Hematopoietic multipotent progenitor cell treated with erythropoietin and hydrocortisone succinate and interleukin-3 and kit ligand, for 15 days (in vitro differentiated cells): ENCODE measurements at regions not wholly inside any gene's neighbourhood (a gene's known extent, or its start where the extent isn't known, plus 50 kb on each side); places are given as distances from the start of the nearest gene placed in this dataset.
A peak's percentile ranks its signal among the peaks of the same experiment; 100 is the strongest.
"Not testable (repeated sequence)": the region's sequence is repeated elsewhere in the genome, so short reads cannot be mapped to it uniquely, and the experiment has no call there.

Source experiments
- DNase-seq: peaks from one replicate; pipeline ENCODE4 v3.0.0-alpha.2; 2015; ENCODE audit warnings: low spot score

DNA sequence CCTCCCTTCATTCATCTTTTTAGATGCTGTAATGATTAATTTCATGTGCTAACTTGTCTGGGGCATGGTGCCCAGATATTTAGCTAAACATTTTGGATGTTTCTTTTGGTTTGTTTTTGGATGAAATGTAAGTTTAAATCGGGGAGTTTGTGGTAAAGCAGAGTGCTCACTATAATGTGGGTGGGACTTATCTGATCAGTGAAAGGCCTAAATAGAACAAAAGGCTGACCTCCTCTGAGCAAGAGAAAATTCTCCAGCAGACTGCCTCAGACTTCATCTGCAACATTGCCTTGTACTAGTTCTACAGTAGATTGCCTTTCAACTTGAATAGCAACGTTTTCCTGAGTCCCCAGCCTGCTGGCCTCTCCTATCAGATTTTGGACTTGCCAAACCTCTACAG lies 183.6 kb downstream of the S1PR1 start:
- DNase-seq, result no peak

DNA sequence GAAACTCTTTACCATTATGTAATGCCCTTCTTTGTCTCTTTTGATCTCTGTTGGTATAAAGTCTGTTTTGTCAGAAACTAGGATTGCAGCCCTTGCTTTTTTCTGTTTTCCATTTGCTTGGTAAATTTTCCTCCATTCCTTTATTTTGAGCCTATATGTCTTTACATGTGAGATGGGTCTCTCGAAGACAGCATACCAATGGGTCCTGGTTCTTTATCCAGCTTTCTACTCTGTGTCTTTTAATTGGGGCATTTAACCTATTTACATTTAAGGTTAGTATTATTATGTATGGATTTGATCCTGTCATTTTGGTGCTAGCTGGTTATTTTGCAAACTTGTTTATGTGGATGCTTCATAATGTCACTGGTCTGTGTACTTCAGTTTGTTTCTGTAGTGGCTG lies 191.3 kb downstream of the S1PR1 start:
- not testable (repeated sequence) for DNase-seq

DNA sequence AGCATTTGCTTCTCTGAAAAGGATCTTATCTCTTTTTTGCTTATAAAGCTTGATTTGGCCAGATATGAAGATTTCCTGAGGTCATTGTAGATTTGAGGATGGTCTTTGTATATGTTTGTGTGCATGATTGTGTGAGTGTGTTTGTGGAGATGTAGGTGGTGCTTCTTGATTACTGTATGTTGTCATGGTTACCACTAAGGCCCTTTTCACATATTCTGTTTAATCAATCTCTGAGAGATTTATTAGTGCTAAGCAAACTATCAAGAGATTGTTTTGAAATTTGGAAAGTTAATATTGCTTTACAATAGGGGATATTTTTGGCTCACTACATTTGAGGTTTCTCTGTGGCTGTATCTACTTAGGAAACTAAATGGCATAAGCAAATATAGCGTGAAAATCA lies 191.7 kb downstream of the S1PR1 start:
- no peak for DNase-seq

DNA sequence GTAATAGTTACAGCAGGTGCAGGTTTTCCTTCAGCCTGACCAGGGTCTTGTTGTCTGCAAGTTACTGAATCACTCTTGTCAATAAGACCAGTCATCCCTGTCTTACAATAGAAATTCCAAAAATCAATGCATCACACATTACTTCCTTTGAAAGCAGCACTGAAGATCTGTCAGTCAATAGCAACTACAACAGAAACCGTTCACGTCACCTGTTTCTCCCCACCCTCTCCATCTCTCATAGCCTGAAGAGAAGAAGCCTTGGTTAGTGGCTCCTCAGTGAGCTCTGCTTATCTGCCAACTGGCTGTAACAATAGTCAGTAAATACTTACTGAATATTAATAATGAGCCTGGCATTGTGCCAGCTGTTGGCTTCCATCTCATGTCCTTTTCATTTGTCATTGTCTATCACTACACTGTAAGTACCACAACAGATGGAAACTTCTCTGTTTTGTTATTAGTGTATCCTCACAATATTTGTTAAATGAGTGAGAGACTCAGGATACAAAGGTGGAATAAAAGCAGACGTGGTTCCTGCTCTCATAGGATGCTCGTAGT lies 195.2 kb downstream of the S1PR1 start:
- DNase-seq, result no peak

DNA sequence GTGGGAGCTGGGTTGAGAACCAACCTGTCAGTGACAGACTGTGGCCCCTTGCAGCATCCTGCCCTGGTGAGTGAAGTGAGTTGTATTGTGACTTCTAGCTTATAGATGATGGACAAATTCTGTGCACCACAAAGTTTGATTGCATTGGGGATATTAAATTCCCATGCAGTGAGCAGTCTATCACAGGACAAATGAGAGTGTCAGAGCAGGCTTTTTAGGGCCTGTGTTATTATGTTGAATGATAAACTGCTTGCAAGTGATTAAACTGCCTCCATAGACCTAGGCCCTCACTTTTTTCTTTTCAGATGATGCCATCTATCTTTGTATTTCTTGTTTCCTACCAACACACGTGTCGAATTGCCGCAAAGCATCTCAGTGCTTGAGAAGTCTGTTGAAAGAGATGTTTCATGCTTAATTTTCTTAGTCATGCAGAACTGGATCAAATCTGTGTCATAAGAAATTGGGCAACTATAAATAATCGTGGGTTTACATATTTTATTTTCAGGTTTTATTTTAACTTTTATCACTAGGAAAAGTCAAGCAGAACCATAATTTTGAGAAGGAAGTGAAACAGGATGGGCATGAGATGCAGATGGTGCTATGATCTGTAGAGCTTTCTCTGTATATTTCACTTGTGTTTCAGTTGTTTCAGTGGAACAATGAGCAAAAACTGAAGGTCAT lies 199.2 kb downstream of the S1PR1 start:
- DNase-seq, result no peak

DNA sequence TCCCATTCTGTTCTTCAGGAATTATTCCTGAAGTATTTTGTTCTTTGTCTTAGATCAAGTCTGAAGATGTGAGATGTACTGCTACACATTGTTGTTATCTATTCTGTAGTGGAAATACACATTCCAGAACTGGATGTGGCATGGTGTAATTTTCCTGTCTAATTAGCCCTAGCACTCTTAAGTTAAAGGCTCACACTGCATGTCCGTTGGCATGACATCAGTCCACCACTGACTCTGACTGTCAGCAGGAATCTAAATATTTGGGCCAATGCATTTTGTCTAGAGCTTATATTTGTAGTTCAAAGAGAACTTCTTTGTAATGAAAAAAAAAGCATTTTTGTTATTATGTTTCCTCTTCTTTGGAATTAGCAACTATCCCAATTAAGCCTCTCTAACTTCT lies 201.0 kb downstream of the S1PR1 start:
- no peak for DNase-seq

DNA sequence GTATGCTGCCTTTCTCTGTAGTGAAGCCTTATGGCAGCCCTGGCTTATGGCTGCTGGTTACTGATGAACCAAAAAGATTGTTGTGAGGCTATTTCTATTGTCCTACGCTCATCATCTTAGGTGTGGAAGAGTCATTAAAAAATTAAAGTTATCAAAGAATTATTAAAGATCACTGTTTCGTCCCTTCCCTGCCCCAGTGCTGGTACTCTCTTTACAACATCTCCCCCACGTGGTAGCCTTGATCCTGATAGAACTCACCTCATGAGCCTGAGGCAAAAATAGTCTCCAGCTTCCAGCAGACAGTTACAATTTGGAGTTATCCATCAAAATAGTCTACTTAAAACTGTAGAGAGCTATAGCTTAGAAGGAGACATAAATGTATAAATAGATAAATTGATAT lies 201.5 kb downstream of the S1PR1 start:
- DNase-seq, result no peak

DNA sequence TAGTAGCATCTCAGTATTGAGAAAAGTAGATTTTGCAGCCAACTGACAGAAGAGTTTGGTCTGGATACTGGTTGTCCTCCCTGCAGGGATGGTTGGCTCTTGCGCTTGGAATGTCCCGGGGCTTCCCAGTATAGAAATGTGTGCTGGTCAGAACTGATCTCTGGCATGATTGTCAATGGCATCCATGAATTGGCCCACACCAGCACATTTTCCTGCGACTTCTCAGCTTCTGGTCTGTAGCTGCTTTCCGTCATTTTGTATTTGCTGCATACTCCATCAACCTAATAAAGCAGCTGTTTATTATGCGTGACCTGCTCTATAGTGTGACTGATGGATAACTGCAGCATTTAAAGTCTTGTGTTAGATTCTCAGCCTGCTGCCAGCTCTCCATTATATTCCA lies 203.7 kb downstream of the S1PR1 start:
- DNase-seq, result no peak

DNA sequence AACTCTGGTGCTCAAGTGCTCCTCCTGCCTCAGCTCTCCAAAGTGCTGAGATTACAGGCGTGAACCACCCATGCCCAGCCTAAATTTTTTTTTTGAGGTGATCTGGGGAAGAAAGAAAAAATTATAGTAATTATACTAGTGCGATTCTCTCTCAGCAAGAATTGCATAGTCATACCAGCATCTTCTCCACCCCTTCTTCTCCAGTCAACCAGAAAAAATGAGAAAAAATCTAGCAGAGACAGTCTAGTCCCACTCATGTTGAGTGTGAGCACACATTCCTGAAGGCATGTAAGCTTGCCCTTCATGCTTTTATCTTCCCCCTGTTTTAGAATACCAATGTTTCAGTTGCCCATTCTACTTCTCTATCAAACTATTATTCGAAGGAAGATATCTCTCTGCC lies 207.6 kb downstream of the S1PR1 start:
- no peak for DNase-seq

DNA sequence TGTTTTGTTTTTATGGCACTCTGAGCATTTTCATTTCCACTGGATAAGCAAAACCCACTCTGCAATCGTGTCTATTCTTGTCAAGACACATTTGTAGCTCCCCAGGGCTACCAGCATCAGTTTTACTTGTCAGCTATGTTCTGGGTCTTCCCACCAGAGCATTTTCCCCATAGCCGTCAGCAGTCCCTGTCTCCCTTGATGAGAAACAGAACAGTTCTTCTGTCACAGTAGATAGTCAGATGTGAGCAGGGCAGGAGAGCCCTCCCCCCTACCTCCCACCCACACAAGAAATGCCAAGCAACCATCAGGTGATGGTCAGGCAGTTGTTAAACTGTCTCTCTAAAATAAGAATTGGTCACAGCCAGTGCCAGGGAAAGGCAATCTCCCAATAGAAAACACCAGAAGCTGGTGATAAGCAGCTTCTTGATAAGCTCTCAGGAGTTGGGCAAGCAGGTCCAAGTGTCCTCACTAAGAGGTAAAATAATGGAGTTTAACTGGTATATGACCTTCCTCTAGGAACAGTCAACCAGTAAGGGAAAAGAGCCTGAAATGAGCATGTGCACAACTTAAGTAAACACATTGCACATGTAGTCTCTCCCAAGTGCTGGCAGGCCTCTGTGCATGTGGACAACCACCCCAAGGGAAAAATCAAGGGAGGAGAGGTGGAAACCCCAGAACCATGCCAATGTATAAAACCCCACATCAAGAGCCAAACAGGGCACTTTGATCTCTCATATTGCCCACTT lies 208.2 kb downstream of the S1PR1 start:
- no peak for DNase-seq

DNA sequence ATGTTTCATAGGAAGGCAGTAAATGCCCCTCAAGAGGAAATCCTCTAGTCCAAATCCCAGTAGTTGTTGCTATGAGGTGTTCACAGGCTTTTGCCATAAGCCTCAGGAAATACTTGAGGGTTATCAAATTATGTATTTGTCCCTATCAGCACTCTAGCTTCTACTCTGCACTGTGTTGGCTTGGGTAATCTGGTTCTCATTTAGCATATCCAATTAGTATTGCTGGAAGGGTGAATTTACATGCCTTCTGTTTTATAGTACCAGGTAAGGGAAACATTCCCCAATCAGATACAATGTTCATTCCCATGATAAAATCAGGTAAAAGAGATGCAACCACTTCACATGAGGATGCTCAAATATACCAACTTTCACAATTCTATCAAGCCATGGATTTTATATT lies 211.2 kb downstream of the S1PR1 start:
- no peak for DNase-seq

DNA sequence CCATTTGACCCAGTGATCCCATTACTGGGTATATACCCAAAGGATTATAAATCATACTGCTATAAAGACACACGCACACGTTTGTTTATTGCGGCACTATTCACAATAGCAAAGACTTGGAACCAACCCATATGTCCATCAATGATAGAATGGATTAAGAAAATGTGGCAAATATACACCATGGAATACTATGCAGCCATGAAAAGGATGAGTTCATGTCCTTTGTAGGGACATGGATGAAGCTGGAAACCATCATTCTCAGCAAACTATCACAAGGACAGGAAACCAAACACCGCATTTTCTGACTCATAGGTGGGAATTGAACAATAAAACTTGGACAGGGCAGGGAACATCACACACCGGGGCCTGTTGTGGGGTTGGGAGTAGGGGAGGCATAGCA lies 213.9 kb downstream of the S1PR1 start:
- DNase-seq, result not testable (repeated sequence)

DNA sequence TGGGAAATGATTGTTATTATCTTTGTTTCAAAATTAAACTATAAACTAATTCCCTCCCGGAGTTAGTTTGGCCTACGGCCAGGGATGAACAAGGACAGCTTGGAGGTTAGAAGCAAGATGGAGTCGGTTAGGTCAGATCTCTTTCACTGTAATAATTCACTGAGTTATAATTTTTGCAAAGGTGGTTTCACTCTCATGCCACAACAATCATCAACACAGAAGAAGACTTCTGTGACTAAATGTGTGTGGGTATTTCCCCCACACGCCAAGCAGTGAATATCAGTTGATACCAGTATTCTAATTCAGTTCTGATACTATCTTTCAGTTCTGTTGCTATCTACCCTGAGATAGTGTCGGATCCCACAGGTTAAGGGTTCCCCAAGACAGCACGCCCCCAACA lies 215.1 kb downstream of the S1PR1 start:
- no peak for DNase-seq

DNA sequence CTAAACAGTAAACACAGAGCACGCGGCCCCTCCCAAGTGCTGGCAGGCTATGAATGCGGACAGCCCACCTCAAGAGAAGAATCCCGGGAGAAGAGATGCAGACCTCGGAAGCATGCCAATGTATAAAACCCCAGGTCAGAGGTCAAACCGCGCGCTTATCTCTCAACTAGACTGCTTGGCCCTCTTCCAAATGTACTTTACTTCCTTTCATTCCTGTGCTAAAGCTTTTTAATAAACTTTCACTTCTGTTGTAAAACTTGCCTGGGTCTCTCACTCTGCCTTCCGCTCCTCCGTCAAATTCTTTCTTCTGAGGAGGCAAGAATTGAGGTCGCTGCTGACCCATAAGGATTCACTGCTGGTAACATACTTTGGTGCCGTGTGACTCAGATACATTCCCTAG lies 216.0 kb downstream of the S1PR1 start:
- no peak for DNase-seq

DNA sequence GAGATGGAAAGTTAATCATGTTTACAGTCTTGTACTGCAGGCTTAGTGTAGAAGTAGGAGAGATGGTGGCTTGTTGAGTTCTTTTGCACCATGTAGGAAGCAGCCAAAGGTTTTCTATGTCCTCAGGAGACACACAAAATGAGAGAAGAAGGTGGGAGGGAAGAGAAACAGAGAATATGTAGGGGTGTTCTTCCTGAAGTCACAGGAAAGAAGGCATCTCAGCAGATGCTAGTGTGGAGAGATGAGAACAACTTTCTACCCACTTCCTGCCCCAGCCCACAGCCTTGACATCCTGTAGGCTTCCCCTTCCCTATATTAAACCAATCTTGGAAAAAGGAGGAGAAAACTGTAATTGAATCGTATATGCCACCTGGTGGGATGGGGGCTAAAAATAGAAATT lies 217.0 kb downstream of the S1PR1 start:
- DNase-seq, result no peak

DNA sequence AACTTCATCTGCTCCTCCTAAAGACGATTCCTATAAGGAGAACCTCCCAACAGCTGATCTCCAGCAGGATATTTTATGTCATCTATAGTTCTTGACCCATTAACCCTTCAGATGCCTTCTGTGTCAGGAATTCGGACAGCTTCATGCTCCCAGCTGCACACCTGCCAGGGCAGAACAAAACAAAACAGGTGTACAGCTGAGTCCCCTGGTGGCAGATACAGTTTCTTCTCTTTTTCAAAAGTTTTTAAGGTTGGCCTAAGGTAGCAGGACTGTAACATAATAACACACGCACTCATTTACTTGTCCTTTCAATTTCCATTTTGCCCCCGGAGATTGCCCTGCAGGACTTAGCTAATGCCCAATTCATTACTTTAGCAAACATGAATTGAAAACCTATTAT lies 218.3 kb downstream of the S1PR1 start:
- DNase-seq, result no peak

DNA sequence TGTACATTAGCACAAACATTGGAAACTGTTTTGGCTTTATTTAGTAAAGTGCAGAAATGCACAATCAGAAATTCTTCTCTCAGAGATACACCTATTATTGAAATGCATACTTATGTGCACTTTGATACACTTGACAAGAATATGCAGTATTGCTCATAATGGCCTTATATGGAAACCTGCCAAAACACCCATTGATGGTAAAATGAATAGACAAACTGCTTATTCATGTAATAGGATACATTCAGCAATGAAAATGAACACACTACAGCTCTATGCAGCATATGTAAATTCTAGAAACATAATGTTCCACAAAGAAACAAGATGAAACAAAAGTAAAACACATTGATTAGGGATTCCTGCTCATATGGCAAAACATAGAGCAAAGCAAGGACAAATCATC lies 223.9 kb downstream of the S1PR1 start:
- DNase-seq, result no peak

DNA sequence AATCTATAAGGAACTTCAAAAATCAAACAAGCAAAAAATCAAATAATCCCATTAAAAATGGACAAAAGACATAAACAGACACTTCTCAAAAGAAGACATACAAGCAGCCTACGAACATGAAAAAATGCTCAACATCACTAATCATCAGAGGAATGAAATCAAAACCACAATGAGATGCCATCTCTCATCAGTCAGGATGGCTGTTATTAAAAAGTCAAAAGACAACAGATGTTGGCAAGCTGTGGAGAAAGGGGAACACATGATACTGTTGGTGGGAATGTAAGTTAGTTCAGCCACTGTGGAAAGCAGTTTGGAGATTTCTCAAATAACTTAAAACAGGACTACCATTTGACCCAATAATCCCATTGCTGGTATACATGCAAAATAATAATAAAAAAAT lies 226.4 kb downstream of the S1PR1 start:
- no peak for DNase-seq

DNA sequence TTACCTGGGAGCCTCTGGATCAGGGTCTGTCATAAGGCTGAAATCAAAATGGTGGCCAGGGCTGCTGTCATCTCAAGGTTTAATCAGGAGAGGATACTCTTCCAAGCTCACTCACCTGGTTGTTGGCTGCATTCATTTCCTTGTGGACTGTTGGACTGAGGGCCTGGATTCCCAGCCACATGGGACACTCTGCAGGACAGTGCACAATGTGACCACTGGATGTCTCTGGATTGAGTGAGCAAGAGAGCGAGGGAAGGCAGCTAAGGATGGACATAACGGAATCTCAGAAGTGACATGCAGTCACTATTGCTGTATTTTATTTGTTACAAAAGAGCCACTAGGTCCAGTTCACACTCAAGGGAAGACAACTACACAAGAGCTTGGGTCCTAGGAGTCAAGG lies 229.1 kb downstream of the S1PR1 start:
- DNase-seq, result no peak

DNA sequence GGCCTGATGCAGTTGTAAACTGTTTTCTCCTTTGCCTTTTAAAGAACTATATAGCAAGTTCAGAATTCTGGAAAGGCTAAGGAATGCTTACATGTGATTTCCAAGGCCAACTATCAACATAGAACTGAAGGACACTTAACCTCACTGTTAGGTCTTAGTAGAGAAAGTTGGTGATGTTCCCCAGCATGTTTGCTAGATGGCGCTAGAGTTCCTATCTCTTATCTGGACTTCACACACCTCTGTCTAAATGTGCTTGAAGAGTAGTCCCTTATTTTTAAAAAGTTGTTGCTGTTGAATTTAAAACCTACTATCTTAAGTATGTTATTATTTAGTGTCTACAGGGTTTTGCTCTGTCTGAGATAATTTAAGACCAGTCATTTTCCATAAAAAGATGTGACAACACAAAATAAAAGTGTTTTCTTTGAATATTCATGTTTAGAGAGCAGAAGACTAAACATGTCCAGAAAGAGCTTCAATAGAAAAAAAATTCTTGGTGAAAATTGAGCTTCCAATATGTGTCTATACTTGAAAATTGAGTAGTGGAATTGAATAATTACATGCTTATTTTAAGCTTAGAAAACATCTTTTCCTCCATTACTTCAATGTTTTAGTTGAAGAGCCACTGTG lies 237.3 kb downstream of the S1PR1 start:
- DNase-seq, result peak; percentile 34

DNA sequence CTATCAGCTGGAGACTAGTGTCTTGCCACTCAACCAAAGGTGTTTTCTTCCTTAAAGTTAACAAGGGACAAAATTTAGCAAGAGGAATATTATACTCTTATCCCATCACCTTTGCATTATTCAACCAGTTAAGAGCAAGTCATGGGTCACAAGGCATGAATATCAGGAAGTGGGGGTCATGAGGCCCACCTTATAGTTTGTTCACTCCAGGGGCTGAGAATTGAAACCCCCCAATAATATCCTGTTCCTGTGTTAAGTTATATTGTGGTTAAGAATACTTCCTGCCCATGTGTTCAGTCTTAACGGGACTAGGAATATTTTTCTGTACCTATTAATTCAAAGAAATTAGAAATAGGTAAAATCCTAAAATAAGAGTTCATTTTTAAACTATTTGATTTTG lies 239.7 kb downstream of the S1PR1 start:
- DNase-seq, result no peak

DNA sequence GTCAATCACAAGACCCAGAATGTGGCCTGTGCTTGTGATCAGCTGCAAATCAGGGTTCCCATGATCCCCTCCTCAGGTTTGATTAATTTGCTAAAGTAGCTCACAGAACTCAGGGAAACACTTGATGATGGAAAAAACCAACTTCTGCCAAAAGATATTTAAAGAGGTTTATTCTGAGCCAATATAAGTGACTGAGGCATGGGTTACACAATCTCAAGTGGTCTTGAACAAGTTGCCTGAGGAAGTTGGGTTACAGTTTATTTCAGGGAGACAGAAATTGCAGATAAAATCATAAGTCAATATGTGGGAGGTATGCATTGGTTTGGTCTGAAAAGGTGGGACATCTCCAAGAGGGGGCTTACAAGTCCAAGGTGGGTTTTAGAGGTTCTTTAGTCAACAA lies 243.1 kb downstream of the S1PR1 start:
- DNase-seq, result no peak

DNA sequence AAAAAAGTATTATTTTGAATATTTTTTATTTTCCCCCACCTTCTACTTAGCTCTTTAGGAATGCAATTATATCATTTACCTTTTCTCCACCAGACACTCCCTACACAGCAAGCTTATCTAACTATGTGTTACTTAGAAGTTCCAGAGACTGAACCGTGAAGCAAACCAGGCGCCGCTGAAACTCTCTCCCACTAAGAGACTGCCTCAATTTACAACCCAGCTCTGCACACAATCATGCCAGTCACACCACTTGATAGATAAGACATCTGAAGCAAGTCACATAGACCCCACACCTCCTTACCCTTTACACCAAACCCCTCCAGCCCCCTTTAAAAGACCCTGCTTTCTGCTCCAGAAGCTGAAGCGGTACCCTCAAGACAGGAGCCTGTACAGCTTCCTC lies 245.5 kb downstream of the S1PR1 start:
- no peak for DNase-seq
